HG03571 (cell line): ENCODE measurements at regions not wholly inside any gene's neighbourhood (a gene's known extent, or its start where the extent isn't known, plus 50 kb on each side); places are given as distances from the start of the nearest gene placed in this dataset.
A peak's percentile ranks its signal among the peaks of the same experiment; 100 is the strongest.

Source experiments
- ATAC-seq: cut with Tn5 transposase; IDR thresholded peaks from one replicate; pipeline ENCODE4 v1.9.1; 2021; ENCODE audit not compliant: unreplicated experiment

DNA sequence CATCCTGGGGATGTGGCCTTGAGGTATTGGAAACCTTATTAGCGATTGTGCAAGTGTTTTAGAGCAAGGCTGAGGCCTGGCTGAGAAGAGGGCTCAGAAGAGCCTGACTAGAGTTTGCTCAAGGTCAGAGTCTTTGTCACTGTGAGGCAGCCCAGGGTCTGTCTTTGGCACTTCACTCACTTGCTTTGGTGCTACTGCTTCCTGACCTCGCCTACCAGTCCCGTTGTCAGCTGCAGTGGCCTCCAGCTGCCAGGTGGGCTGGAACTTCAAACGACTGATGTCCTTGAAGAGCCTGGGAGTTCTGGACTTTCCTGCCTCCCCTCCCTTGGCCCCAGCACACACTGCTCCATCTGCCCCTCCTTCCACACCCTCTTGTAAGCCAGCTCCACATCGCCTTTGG is 228.0 kb downstream of the SNX18 start:
- ATAC-seq: no peak

DNA sequence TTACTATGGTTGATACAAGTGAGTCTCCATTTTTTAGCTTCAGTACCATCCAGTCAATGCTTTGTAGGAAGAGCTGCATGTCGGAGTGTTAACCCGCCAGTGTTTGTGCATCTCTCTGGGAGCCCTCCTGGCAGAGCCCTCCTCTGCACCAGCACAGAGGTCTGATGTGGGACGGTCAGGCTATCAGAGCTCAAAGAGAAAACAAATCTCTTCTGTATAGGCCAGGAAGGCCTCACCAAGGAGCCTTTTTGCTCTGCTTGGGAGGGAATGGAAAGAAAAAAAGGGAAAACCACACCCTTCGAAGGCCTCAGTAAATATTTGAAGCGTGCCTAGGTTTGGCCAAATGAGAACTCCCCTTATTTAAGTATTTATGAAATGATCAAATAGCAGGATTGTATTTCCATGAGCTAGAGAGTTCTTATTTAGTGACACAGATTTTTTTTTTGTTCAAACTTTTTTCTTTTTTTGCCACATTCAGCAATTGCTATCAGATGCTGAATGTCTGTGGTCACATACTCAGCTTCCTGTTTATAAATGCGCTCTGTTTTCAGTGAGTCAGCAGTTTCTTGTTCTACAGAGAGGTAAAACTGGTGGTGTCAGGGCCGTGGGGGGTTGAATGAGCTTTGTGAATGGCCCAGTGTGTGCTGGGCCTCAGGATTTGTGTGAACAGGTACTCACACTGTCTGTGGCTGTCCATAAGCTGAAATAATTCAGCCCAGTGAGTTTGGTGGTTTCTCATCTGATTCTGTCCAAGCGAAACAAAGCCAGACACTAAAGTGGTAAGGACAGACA is 226.6 kb downstream of the SNX18 start:
- ATAC-seq: peak; percentile 52

DNA sequence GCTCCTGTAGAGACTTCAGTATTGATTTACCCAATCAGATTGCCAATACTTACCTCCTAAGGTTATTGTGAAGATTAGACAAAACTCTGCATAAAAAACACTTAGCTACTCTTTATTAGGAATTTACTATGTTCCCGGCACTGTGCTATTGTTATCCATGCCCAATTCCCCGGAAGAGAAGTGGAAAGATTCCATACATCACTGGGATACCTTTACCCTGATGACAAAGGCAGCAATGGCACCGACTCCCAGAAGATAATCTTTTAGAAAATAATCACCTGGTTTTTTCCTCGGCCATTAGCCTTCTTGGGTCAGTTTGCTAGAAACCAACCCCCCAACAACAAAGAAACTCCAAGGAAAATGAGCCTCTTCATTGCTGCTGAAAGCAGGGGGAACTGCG is 226.0 kb downstream of the SNX18 start:
- no peak for ATAC-seq

DNA sequence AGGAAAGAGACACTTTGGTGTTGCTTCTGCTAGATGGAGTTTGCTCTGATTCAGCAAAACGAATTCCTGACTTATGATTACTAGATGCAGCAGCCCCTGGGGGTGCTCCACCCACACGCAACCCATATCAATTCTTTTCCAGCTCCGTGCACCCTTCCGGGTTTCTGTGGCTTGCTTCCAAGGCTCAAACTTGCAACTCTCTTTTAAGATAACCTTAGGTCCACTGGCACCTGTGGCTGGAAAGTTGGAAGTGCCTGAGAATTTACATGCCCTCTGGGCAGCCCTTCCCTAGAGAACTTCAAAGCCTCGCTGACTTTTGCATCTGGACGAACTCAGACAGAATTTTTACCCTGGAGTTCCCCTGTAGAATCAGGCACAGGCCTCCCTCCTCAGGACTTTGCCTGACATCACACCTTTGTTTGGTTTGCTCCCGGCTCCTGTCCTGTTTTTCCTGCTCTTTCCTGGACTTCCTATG is 224.9 kb downstream of the SNX18 start:
- ATAC-seq: no peak

DNA sequence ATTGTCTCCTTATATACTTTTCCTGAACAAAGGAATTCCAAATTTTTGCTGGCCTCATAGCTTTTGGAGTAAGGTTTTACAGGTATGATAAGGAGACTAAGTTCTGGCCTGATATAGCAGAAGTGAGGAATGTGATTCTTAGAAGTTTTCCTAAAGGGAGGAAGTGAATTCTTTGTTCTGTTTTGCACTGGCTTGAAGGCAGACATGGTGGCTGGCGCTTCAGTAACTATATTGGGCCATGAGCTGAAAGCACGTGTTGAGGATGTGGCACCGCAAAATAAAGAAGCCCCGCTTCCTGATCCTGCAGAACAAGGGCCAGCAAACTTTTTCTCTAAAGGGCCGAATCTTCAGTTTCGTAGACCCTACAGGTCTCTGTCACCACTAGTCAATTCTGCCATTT is 224.2 kb downstream of the SNX18 start:
- ATAC-seq: no peak

DNA sequence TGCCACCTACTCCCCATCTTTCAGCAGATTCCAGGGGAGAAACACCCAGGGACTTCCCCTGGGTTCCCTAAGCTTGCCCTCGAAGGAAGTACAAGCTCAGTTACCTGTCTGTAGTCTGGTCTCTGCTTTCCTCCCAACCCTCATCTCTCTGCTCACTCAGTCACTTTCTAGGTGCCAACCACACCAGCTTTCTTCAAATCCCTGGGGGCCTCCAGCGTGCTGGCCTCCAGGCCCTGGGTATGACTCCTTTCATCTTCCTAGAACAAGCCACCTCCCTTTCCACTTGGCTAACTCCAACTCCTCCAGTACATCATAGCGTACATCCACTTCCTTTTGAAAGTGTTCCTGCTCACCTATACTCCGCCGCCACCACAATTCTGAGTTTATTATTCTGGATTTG is 222.6 kb downstream of the SNX18 start:
- no peak for ATAC-seq

DNA sequence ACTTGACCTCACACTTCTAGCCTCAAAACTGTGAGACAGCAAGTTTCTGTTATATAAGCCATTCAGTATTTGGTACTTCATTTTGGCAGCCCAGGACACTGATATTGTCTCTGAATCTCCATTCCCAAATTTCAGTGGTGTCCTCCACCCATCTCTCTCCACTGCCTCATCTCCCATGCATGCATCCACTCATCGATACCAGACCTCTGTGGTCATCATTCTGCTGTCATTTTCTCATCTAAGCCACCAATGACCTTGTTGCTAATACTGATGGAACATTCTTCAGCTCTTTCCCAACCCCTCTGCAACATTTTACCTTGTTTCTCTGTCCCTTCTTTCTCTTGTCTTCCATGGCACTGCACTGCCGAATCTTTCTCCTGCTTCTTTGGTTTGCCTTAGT is 221.8 kb downstream of the SNX18 start:
- ATAC-seq: no peak

DNA sequence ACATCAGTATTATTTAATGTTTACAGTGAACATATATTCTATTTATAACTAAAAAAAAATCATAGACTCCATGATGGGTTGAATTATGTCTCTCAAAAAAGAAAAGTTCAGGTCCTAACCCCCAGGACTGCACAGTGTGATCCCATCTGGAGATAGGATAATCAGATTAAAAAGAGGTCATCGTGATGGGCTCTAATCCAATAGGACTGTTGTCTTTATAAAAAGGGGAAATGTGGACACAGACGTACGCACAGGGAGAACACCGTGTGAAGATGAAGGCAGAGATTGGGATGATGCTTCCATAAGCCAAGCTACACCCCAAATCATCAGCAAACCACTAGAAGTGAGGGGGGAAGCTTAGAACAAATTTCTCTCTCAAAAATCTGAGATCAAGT is 221.4 kb downstream of the SNX18 start:
- ATAC-seq: no peak

DNA sequence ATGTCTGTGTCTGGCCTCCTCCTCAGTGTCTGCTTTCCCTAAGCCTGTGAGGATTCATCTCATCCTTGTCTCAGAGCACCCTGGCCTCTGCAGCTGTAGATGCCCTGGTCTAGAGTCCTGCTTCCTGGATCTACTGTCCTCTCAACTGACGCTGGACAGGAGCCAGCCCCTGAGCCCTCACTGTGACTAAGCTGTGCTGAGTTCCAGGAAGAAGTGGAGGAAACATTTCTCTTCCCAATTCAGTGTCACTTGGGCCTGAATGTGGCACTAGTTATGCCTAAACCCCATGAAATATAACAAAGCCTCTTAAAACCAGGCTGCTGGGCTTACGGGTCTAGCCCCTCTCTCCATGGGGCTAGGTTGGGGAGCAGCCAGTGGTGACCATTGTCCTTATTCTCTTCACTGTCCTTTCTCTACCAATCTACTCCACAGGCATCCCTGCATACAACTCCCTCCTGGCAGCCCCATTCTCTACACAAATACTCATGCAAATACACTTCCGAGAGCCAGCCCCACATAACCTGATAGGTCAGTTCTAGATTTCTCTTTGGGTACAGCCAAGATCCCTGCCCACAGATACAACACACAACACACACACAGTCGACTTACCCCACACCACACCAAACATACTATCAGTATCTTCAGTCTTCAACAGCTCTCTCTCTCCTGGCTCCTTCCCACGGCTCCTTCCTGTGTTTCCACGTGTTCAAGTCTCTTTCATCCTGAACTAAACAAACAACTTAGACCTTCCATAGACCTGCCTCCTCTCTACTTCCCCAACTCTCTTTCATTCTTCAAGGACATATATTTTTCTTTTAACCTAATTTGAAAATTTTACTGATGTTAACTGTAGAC is 220.8 kb downstream of the SNX18 start:
- ATAC-seq: no peak

DNA sequence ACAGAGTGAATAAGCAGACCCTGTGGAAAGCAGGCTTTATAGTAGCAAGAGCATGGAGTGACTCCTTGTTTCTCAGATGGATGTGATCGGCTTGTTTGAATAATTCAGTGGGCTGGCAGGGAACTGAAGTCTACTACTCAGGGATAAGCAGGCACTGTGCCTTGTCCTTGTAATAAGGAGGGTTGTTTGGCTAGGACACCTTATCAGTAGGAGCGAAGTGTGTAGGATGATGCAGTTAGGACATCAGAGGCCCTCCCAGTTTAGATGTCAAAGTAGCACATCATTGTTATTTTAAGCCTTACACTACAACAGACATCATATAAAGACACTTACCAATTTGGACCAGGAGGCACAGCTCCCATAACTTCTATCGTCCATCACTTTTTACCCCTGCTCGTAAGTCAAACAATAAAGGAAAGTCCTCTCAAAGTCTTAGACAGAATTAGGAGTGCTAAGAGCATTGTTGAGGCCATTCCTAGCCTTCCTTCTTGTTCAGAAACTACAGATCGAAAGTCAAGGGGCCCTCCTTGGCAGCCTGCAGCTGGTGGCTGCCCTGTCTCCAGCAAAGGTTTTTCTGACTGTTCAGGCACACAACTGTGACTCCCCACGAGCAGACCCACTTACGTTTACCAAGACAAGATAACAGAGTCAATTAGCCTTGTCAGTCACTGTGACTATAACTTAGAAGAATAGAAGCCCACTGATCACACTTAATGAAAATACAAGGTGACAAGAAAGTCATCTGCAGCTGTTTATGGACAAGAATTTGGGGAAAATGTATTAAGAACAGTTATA is 218.6 kb downstream of the SNX18 start:
- ATAC-seq: no peak

DNA sequence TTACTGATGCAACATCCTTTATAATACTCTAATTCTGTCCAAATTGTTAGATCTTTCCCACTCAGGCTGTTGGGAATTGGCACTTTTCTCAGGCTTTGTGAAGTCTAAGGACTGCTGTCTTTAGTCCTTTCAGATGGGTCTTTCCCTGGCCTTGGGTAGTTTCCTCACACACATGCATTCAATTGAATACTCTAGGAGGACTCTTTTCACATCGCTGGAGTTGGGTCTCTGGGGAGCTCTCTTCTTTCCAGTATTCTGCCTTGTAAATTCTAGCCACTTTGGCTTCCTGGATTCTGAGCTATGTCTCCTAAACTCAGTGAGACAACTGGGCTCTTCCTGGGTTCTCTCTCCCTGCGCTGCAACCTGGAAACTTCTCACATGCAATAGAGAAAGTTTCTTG is 215.5 kb downstream of the SNX18 start:
- ATAC-seq: no peak

DNA sequence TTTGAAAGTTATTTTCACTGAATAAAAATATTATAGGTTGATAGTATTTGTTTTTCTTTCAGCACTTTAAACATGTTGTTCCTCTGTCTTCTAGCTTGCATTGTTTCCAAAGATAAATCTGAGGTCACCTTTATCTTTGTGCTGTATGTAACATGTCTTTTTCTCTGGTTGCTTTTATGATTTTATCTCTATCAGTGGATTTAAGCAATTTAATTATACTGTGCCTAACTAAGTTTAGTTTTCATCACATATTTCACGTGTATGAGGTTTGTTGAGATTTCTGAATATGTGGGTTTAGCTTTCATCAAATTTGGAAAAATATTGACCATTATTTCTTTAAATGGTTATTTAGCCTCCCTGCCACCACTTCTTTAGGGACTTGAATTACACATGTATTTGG is 214.5 kb downstream of the SNX18 start:
- ATAC-seq: no peak

DNA sequence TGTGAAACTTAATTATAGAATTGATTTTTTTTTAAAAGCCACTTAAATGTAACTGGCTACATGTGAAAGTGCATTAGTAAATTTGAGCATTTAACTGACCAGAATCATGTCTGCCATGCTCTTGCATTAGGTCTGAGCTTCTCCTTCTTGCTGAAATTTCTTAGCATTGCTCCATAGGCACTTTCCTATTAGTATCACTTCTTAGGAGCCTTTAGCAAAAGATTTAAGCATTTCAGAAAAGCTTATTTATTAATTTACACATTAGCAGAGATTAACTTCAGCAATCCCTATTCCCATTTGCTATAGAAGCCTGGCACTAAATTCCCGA is 211.0 kb downstream of the SNX18 start:
- no peak for ATAC-seq

DNA sequence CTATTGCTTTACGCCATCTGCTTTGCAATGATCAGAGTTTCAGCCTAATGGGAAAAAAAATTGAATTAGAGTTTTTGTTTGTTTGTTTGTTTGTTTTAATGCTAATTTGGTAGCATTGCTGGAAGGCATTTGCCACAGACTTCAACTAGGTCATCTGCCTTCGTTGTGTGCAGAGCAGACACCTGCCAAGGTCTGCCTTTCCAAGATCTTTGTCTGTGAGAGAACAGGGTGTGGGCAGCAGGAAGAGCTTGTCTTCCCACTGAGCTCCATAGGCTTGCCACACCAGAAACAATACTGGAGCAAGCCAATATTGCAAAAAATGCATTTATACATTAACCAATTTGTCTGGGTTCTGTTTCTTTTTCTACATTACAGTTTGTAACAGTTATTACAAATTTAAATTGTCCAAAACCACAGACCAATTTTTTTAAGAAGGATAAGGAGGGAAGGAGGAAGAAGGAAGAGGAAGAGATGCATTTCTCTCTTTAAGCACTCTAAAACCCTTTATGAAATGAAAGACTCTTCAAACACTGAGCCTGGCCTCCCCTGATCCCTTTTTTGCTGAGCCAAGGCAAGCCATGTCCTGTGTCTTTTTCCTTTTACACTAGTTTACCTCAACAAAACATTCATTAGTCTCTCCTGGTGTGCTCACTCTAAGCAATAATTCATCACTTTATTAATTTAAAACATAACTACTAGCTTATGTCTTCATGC is 210.5 kb downstream of the SNX18 start:
- ATAC-seq: no peak

DNA sequence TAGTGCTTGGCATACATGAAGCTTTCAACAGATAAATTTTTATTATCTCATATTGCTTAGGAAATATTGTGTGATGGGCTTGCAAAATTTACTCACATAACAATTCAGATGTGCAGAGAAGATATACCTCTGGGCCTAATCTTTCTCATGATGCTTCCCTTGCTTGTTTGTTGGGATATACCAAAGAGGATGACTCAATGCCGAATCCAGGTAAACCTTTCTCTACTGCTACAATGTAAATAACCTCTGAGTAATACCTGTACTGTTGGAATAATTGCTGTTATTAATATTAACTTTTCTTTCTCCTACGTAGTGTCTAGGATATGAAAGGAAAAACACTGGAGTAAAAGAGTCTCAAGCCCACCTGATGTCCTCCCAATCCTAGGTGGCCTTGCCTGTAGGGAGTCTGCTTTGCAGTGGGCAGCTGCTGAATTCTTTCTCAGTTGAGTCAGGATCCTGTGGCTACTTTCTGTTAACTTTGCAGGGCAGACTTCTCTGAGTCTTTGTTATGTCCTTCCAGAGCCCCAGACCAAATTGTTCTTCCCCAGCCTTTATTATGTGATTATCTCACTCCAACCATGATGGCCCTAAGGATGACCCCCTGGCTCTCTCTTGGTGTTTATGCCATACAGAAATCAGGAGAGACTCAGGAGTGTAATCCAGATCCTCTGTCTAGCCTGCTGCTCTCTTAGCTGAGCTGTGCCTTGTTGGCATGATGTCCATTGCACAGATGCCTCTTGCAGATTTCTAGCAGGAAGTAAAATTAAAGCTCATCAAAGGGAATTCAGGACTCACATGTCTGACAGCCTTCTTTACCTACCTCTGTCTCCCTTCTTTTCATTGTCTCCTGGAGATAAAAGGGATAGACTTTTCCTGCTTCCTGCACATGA is 208.1 kb downstream of the SNX18 start:
- no peak for ATAC-seq

DNA sequence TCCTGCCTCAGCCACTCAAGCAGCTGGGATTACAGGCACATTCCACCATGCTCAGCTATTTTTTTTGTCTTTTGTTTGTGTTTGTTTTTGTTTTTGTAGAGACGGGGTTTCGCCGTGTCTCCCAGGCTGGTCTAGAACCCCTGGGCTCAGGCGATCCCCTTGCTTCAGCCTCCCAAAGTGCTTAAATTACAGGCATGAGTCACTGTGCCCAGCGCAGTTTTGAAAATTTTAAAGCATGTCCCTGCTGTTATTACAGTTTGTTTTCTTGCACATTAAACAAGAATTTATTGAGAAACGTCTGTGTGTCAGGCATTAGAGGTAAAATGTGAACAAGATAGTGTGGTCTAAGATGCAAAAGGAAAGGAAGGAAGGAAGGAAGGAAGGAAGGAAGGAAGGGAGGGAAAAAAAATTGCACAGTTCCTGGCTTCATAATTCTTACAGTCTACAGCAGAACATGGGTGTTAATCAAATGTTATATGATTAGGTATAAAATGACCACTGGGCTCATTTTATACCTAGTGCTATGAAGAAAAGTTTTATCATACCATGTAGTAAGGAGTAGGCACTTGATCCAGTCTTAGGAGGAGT is 205.4 kb downstream of the SNX18 start:
- ATAC-seq: no peak

DNA sequence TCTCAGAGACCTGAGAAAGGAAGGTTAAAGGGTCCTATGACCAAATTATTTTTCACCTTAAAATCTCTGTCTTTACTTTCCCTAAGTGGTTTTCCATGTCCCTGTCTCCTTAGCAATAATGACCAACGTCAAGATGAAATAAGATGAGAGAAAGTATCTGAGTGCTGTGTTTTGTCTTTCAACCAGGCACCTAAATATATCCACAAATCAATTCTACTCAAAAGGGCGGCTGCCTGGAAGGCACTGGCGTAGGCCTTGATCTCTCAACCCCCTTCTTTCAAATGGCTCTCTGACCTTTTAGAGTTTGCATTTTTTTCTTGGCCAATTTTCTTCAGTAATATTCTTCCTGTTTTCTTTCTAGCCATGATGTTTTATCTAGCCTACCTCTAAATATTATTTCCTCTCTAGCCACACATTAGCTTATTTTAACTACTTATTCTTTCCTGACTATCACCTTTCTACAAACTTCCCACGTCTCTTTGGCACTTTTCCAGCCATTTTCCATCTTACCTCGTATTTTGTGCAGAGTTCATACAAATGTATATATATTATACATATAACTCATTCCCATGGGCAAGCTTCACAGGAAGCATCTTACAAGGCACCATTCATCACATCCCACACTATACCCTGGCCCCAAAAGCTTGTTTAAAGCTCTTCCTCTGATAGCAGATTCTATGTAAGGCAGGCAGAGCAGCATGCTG is 204.5 kb downstream of the SNX18 start:
- ATAC-seq: no peak

DNA sequence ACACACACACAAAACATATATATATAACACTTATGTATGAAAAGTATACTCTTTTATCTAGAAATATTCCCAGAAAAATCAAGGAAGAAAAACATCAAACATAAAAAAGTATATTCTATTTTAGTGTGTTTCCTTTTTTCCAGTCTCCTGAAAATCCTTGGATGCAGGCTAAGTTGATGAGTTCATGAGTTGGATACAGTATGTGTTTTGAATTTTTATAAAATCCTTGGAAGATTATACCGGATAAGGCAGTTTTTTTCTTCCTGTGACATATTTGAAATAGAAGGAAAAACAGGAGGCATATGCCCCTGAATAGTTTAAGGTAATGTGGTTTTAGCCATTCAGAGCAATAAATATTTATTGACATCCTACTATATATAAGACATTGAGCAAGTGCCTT is 203.6 kb downstream of the SNX18 start:
- ATAC-seq: no peak

DNA sequence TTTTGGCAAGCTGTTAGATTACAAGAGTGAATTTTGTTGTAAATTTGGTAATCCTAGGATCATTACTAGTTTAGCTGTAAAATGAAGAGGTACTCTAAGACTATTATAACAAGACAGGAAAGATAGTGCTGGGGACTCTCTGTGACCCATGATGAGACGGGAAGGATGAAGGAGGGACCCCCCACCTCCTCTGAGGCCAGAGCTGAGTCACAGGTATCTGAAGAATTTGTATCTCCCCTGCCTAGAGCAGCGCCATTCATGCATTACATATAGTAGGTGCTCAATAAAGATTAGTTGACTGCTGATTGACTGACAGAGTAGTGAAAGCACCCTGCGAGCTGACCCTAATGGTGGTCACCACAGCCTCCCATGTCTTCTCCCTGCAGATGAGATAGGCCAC is 202.8 kb downstream of the SNX18 start:
- ATAC-seq: no peak
